K562 (cell line): ENCODE measurements at regions not wholly inside any gene's neighbourhood (a gene's known extent, or its start where the extent isn't known, plus 50 kb on each side); places are given as distances from the start of the nearest gene placed in this dataset.

ENCODE experiments used
- ATAC-seq: fragments of 200-7000 bp; cut with Tn5 transposase; 3 replicates; pipeline ENCODE4 v1.9.1; 2020; ENCODE audit warnings: moderate library complexity
- BruUV-seq: library from RNA; stranded (reverse); fragments of 400-500 nt; replicated peaks from 2 replicates; lab custom pipeline; 2021; lab: Mats Ljungman, UMichigan
- CTCF ChIA-PET: fragments of 300-600 bp; formaldehyde crosslinking; extraction: SDS; loops from one replicate; lab custom pipeline; 2021; ENCODE audit warnings: low intra/inter-chr PET ratio; lab: Yijun Ruan, JAX
- POLR2A ChIA-PET: fragments of 300-600, 350-650 bp; sonication (Branson Sonifier 250); formaldehyde crosslinking; extraction: SDS; loops from one replicate; lab custom pipeline; 2021; ENCODE audit warnings: antibody characterized with exemption, inconsistent platforms; lab: Yijun Ruan, JAX
- DNase-seq, 4 experiments: peaks; one replicate each; pipeline versions ENCODE4 v3.0.0 to v3.0.0-alpha.2; 2011 to 2018; ENCODE audit warnings: low spot score in 3 of 4, mixed read lengths in 3 of 4; ENCODE audit errors: extremely low read depth in 1 of 4
- FAIRE-seq: peaks from 2 replicates; lab custom pipeline; 2011; peaks lifted over from hg19 to GRCh38; lab: Jason Lieb, UNC
- H2AFZ ChIP-seq: 2 replicates; pipeline ENCODE4 v1.6.0; 2011; ENCODE audit warnings: low read depth, low read length, control low read depth, inconsistent platforms
- H3K27ac ChIP-seq: fragments of 200-600 bp; 3 replicates; pipeline ENCODE4 v1.8.0; 2011; ENCODE audit warnings: low read depth, mild to moderate bottlenecking, control low read depth, inconsistent platforms, low read length, moderate library complexity, mixed read lengths; ENCODE audit errors: extremely low read depth
- H3K27me3 ChIP-seq, 2 experiments: fragments of 300-600 bp in 1 of 2; 2 replicates in 1 of 2; 3 replicates in 1 of 2; pipeline versions ENCODE4 v1.6.0 to v1.8.0; 2011; ENCODE audit warnings: inconsistent platforms in 2 of 2, low read length in 2 of 2, mild to moderate bottlenecking in 1 of 2, mixed read lengths in 1 of 2, moderate library complexity in 1 of 2; ENCODE audit not compliant: control insufficient read depth in 2 of 2, insufficient read depth in 2 of 2
- H3K36me3 ChIP-seq: fragments of 300-600 bp; 3 replicates; pipeline ENCODE4 v1.8.0; 2011; ENCODE audit warnings: mild to moderate bottlenecking, low read length, inconsistent platforms; ENCODE audit not compliant: control insufficient read depth, insufficient read depth
- H3K4me1 ChIP-seq, 2 experiments: fragments of 200-600 bp in 1 of 2; replicated peaks in 1 of 2; 2 replicates in 1 of 2; 3 replicates in 1 of 2; pipeline versions ENCODE4 v1.5.1 to v1.8.0; 2011; ENCODE audit warnings: inconsistent platforms in 2 of 2, low read length in 2 of 2, mild to moderate bottlenecking in 1 of 2, mixed read lengths in 1 of 2, moderate library complexity in 1 of 2; ENCODE audit not compliant: control insufficient read depth in 2 of 2, insufficient read depth in 2 of 2
- H3K4me2 ChIP-seq: 2 replicates; pipeline ENCODE4 v1.6.1; 2011; ENCODE audit warnings: low read length, control low read depth, inconsistent platforms, mixed read lengths; ENCODE audit not compliant: insufficient read depth
- H3K4me3 ChIP-seq: fragments of 200-600 bp; sonication (generic), shearing (Covaris generic); 2 replicates; pipeline ENCODE4 v1.5.1; 2016; ENCODE audit warnings: control low read depth, inconsistent platforms
- H3K79me2 ChIP-seq: fragments of 200-600 bp; 3 replicates; pipeline ENCODE4 v1.8.0; 2011; ENCODE audit warnings: low read length, inconsistent platforms; ENCODE audit not compliant: control insufficient read depth, insufficient read depth
- H3K9ac ChIP-seq, 2 experiments: 2 replicates each; pipeline versions ENCODE4 v1.6.0 to v1.6.1; 2011; ENCODE audit warnings: low read depth in 2 of 2, low read length in 2 of 2, control low read depth in 1 of 2, inconsistent platforms in 1 of 2, mild to moderate bottlenecking in 1 of 2, mixed read lengths in 1 of 2; ENCODE audit not compliant: insufficient read depth in 1 of 2
- H3K9me1 ChIP-seq: one replicate; pipeline ENCODE4 v1.6.0; 2011; ENCODE audit warnings: inconsistent platforms, mild to moderate bottlenecking, low read length, moderate library complexity; ENCODE audit not compliant: control insufficient read depth, insufficient read depth
- H3K9me3 ChIP-seq: replicated peaks from 2 replicates; pipeline ENCODE4 v1.5.1; 2011; ENCODE audit warnings: low read depth, low read length, inconsistent platforms; ENCODE audit not compliant: control insufficient read depth, insufficient read depth
- H4K20me1 ChIP-seq: replicated peaks from 2 replicates; pipeline ENCODE4 v1.6.1; 2011; ENCODE audit warnings: low read length, inconsistent platforms, mixed read lengths; ENCODE audit not compliant: control insufficient read depth, insufficient read depth
- GABPA ChIP-seq: fragments of 200-800 bp; sonication (Bioruptor generic); conservative IDR thresholded peaks from 2 replicates; pipeline ENCODE4 v1.6.1; 2016; ENCODE audit warnings: low read depth, missing genetic modification characterization, missing compliant biosample characterization
- HDAC6 ChIP-seq: IDR thresholded peaks from 2 replicates; pipeline ENCODE4 v1.6.1; 2012; ENCODE audit warnings: low read depth, mild to moderate bottlenecking, control low read depth, inconsistent platforms, low read length, moderate library complexity
- ILF3 ChIP-seq: fragments of 450-650 bp; IDR thresholded peaks from 2 replicates; pipeline ENCODE4 v1.6.1; 2018; ENCODE audit warnings: antibody characterized with exemption, mild to moderate bottlenecking, moderate library complexity, borderline replicate concordance
- KAT8 ChIP-seq: fragments of 450-650 bp; IDR thresholded peaks from 2 replicates; pipeline ENCODE4 v1.6.1; 2016; ENCODE audit warnings: low read depth, mild to moderate bottlenecking
- LARP7 ChIP-seq: fragments of 450-650 bp; IDR thresholded peaks from 2 replicates; pipeline ENCODE4 v1.6.1; 2016
- PHB ChIP-seq: fragments of 250-450 bp; sonication (Bioruptor Pico); IDR thresholded peaks from 2 replicates; pipeline ENCODE4 v1.5.0; 2021
- PHF21A ChIP-seq: fragments of 450-650 bp; IDR thresholded peaks from 2 replicates; pipeline ENCODE4 v1.6.1; 2017; ENCODE audit warnings: low read depth, borderline replicate concordance
- RBM15 ChIP-seq: fragments of 200-400 bp; formaldehyde crosslinking; IDR thresholded peaks from 2 replicates; pipeline ENCODE4 v1.6.1; 2018; ENCODE audit warnings: mild to moderate bottlenecking, low read length, moderate library complexity; ENCODE audit not compliant: insufficient read depth
- SRSF7 ChIP-seq: fragments of 200-400 bp; formaldehyde crosslinking; optimal IDR thresholded peaks from 2 replicates; pipeline ENCODE3; 2017; ENCODE audit warnings: mild to moderate bottlenecking, low read depth, low read length
- ZNF24 ChIP-seq: fragments of 450-650 bp; IDR thresholded peaks from 2 replicates; pipeline ENCODE4 v1.6.1; 2016
- ZNF347 ChIP-seq: fragments of 450-650 bp; formaldehyde crosslinking; IDR thresholded peaks from 2 replicates; pipeline ENCODE4 v1.4.0; 2020; ENCODE audit warnings: low read depth, mild to moderate bottlenecking, moderate library complexity
- ZNF584 ChIP-seq: fragments of 200-800 bp; sonication (Bioruptor generic); IDR thresholded peaks from 2 replicates; pipeline ENCODE4 v1.6.1; 2016; ENCODE audit warnings: low read depth, mild to moderate bottlenecking, missing genetic modification characterization, missing compliant biosample characterization
- ZNF764 ChIP-seq: fragments of 250-450 bp; sonication (Bioruptor Pico); IDR thresholded peaks from 2 replicates; pipeline ENCODE4 v1.4.0; 2020; ENCODE audit warnings: low read depth, mild to moderate bottlenecking, moderate library complexity
- WGBS: fragments of 100-300 bp; shearing (Covaris generic); methylation state at CpG from one replicate; pipeline ENCODE4 v1.1.6; 2016; ENCODE audit warnings: low coverage, mixed read lengths; ENCODE audit not compliant: insufficient coverage; ENCODE audit errors: missing lambda C conversion rate; 5-methylcytosine and 5-hydroxymethylcytosine counted together
- in situ Hi-C: fragments of 300-500 bp; cut with MboI; formaldehyde crosslinking; loops from 4 replicates; pipeline ENCODE4 v1.15.0; 2018; ENCODE audit warnings: inconsistent platforms, mixed read lengths
- intact Hi-C: fragments of 100-400 bp; cut with micrococcal nuclease; formaldehyde crosslinking; loops from 2 replicates; pipeline ENCODE4 v1.14.2; 2022

DNA sequence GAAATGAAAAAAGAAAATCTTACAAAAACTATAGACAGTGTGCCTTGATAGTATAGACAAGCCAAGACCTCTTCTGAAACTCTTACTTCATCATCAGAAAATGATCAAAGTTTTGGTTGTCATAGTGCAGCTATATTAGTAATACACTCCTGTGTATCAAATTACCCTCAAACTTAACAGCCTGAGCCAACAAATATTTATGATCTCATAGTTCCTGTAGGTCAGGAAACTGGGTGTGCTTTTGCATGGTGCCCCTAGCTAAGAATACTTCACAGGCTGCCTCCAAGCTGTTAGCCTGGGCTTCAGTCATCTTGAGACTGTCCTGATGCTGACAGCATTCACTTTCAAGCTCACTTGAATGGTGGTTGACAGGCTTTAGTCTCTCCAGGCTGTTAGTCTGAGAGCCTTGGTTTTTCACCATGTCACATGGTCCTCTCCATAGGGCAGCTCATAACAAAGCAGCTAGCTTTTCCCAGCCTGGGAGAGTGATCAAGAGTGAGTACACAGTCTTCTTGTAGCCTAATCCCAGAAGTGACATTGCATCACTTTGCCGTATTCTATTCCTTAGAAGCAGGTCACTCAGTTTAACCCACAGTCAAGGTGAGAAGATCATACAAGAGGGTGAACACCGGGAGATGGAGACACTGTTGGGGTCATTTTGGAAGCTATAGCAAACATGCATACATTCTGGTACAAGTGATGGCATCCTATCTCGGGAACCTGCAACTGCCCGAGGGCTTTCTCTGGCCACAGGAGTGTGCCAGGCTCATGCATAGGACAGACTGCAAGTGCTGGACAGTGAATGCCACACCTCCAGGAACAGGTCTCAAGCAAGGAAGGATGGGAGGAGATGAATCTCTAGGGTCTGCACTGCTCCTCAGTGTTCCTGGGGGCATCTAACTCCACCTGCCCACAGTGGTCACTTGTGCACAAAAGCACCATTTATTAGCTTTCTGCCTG, 173.4 kb upstream of the CADPS start:
- intact Hi-C loops (no loop called here), in situ Hi-C loops (no loop called here)
- no peaks in the 10 kb centered on the region for H4K20me1 ChIP-seq
- no peak overlapping the region for H3K27ac ChIP-seq
- no peaks in the 10 kb centered on the region for H3K4me1 ChIP-seq
- no peak overlapping the region for H3K9ac ChIP-seq
- no TSS peak for BruUV-seq
- ChIA-PET POLR2A (no interaction called here), CTCF (no interaction called here)
- DNase-seq (no peak), FAIRE-seq (no peak), ATAC-seq (no peak)
- no peaks in the 10 kb centered on the region for H3K9me3 ChIP-seq
- H3K36me3 ChIP-seq: no peaks in the 10 kb centered on the region
- H2AFZ ChIP-seq: no peak overlapping the region
- no peaks in the 10 kb centered on the region for H3K27me3 ChIP-seq
- WGBS: 6% methylated on average over 2 of the region's 4 CpGs
- H3K79me2 ChIP-seq: no peaks in the 10 kb centered on the region
- no peak overlapping the region for H3K4me3 ChIP-seq
- no peak overlapping the region for H3K4me2 ChIP-seq
- H3K9me1 ChIP-seq: no peaks in the 10 kb centered on the region
- TF ChIP-seq PHB: no peak
- no peak for TF ChIP-seq RBM15
- TF ChIP-seq ZNF347 (CRISPR knock-in tag): no peak
- no peak for TF ChIP-seq ZNF24
- TF ChIP-seq LARP7: no peak
- TF ChIP-seq GABPA: no peak
- no peak for TF ChIP-seq KAT8
- TF ChIP-seq PHF21A: no peak
- no peak for TF ChIP-seq HDAC6
- TF ChIP-seq ZNF764: no peak
- TF ChIP-seq ZNF584 (CRISPR knock-in tag): no peak
- no peak for TF ChIP-seq ILF3
- TF ChIP-seq SRSF7: no peak
